Thoracic aorta (tissue), 2 donors: ENCODE measurements at regions not wholly inside any gene's neighbourhood (a gene's known extent, or its start where the extent isn't known, plus 50 kb on each side); places are given as distances from the start of the nearest gene placed in this dataset.

Experiments used
- ATAC-seq: fragments of 150-250 bp; one replicate; pipeline ENCODE4 v1.8.0; 2017; ENCODE audit warnings: low read depth; ENCODE audit not compliant: insufficient number of reproducible peaks, low FRiP score
- DNase-seq: peaks from one replicate; pipeline ENCODE4 v3.0.0-alpha.2; 2020; ENCODE audit warnings: low spot score
- H3K27ac ChIP-seq, 2 donors: fragments of 200-600 bp; sonication (generic); 1 replicate in 1 of 2; 2 replicates in 1 of 2; pipeline ENCODE4 v1.5.1; 2016; ENCODE audit warnings: mild to moderate bottlenecking in 2 of 2, moderate library complexity in 2 of 2
- H3K27me3 ChIP-seq: fragments of 200-600 bp; sonication (generic); replicated peaks from 2 replicates; pipeline ENCODE4 v1.6.0; 2016; ENCODE audit warnings: mild to moderate bottlenecking; ENCODE audit not compliant: insufficient read depth
- H3K36me3 ChIP-seq: fragments of 200-600 bp; sonication (generic); one replicate; pipeline ENCODE4 v1.5.1; 2016
- H3K4me1 ChIP-seq, 2 donors: fragments of 200-600 bp; sonication (generic); 1 replicate in 1 of 2; 2 replicates in 1 of 2; pipeline versions ENCODE4 v1.5.1 to v1.6.0; 2016; ENCODE audit warnings: low read depth in 2 of 2, mild to moderate bottlenecking in 1 of 2; ENCODE audit not compliant: control insufficient read depth in 1 of 2
- H3K4me3 ChIP-seq: fragments of 200-600 bp; sonication (generic); 2 replicates; pipeline ENCODE4 v1.5.1; 2016; ENCODE audit warnings: mild to moderate bottlenecking
- H3K9me3 ChIP-seq: fragments of 200-600 bp; sonication (generic); 2 replicates; pipeline ENCODE4 v1.5.1; 2016
- TF ChIP-seq, protein P1 (sequence below): fragments of 200-600 bp; sonication (generic); IDR thresholded peaks from one replicate; pipeline ENCODE4 v1.5.1; 2019; ENCODE audit warnings: antibody characterized with exemption

DNA sequence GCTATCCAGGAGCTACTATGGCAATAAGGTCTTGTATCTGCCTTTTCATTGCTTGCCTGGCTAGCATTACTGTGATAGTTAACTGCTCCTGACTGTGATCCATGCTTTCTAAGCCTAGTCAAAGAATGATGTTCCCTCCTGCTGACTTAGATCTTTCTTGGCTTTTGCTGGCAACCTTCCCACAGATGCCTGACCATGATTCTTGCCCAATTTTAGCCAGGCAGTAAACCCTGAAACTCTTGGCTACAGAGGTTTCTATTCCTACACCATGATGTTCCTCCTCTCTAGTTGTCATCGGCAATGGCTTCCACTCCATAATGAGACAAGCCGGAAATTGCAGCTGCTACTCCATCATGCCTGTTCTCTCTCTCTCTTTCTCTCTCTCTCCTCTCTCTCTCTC lies 238.1 kb downstream of the HAO1 start:
- H3K36me3 ChIP-seq, result no peaks in the 10 kb centered on the region
- H3K27me3 ChIP-seq, result no peaks in the 10 kb centered on the region

DNA sequence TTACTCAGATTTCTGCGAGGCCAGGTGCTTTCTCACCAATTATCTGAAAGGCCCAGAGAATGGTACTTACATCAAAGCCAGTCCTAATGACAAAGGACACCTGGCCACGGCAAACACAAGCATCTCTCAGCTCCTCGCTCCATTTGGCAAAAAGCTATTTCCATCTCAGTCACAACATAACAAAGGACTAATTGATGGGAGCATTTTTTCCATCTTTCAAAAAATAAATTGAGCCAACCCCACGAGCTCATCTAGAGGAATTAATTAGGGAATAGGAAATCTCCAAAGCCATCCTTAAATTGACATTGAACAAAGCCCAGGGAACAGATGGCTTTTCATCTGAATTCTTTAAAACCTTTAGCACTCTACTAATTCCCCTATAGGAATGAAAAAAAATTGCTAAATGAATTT lies 236.7 kb downstream of the HAO1 start:
- TF ChIP-seq, protein P1, sequence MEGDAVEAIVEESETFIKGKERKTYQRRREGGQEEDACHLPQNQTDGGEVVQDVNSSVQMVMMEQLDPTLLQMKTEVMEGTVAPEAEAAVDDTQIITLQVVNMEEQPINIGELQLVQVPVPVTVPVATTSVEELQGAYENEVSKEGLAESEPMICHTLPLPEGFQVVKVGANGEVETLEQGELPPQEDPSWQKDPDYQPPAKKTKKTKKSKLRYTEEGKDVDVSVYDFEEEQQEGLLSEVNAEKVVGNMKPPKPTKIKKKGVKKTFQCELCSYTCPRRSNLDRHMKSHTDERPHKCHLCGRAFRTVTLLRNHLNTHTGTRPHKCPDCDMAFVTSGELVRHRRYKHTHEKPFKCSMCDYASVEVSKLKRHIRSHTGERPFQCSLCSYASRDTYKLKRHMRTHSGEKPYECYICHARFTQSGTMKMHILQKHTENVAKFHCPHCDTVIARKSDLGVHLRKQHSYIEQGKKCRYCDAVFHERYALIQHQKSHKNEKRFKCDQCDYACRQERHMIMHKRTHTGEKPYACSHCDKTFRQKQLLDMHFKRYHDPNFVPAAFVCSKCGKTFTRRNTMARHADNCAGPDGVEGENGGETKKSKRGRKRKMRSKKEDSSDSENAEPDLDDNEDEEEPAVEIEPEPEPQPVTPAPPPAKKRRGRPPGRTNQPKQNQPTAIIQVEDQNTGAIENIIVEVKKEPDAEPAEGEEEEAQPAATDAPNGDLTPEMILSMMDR, result no peak
- no peaks in the 10 kb centered on the region for H3K27me3 ChIP-seq
- DNase-seq (no peak), ATAC-seq (no peak)
- no peaks in the 10 kb centered on the region for H3K4me1 ChIP-seq
- H3K36me3 ChIP-seq, result no peaks in the 10 kb centered on the region
- no peak overlapping the region for H3K27ac ChIP-seq
- no peak overlapping the region for H3K4me3 ChIP-seq
- no peaks in the 10 kb centered on the region for H3K9me3 ChIP-seq

More for the DNA sequence above, 238.1 kb downstream of the HAO1 start:
- Histone ChIP-seq H3K9me3 (no peaks in the 10 kb centered on the region), H3K4me1 (no peaks in the 10 kb centered on the region), H3K4me3 (no peak overlapping the region), H3K27ac (no peak overlapping the region)
- TF ChIP-seq, protein P1, result no peak
- no peak for ATAC-seq
- no peak for DNase-seq

DNA sequence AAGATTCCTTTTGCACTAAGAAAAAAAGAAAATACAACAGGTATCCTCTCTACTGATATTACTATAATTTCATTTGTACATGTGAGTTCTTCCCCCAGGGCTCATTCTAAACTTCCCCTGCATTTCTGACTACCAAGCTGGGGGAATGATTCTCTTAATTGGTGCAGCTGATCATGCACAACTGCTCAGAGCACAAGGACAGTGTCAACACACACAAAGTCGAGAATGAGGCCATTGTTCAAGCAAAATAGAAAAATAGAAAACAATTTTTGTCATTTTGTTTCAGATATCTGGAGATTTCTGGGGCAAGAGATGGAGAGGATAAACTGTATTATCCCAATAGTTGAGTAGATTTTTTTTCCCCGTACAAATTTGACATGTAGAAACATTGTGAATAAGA lies 236.3 kb downstream of the HAO1 start:
- Histone ChIP-seq H3K27ac (no peak overlapping the region), H3K27me3 (no peaks in the 10 kb centered on the region), H3K4me3 (no peak overlapping the region), H3K4me1 (no peaks in the 10 kb centered on the region), H3K9me3 (no peaks in the 10 kb centered on the region), H3K36me3 (no peaks in the 10 kb centered on the region)
- DNase-seq (no peak), ATAC-seq (no peak)
- TF ChIP-seq, protein P1, result no peak

DNA sequence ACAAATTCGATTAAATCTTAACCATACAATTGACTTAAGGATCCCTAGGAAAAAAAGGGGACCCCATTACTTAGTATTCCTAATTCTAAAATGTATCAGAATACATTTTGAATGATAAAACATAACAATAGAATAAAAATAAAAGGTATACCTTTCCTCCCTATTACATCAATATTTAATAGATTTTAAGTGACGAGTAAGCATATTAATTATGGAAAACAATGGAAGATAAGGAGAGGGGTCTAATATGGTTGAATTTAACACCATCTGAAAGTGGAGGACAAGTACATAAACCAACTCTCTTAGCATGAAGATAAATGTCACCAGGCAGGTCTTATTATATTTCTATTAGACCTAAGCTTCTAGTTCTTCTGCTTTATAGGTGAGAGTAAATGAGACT lies 232.1 kb downstream of the HAO1 start:
- Histone ChIP-seq H3K4me1 (no peaks in the 10 kb centered on the region), H3K27me3 (no peaks in the 10 kb centered on the region), H3K9me3 (no peaks in the 10 kb centered on the region), H3K27ac (no peak overlapping the region), H3K4me3 (no peak overlapping the region), H3K36me3 (no peaks in the 10 kb centered on the region)
- ATAC-seq (no peak), DNase-seq (no peak)
- TF ChIP-seq, protein P1, result no peak

DNA sequence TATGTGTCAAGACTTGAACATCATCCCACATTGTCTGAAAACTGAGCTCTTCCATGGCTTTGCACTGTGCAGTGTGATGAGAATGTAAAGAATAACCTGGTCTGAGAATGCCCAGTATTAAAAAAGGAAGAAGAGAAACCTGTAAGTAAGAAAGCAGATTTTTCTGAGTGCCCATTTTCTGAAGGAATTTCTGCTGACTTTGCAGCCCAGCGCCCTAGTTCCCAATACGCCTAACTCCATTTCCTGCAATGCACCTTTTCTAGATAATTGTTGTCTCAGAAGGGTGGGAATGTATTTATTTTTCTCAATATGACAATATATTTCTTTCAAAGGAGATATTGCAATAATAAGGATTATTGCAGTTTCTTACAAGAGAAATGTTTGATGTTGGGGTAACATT lies 231.5 kb downstream of the HAO1 start:
- H3K27me3 ChIP-seq, result no peaks in the 10 kb centered on the region
- no peak overlapping the region for H3K4me3 ChIP-seq
- H3K9me3 ChIP-seq, result no peaks in the 10 kb centered on the region
- TF ChIP-seq, protein P1, result no peak
- no peak overlapping the region for H3K27ac ChIP-seq
- DNase-seq (no peak), ATAC-seq (no peak)
- no peaks in the 10 kb centered on the region for H3K36me3 ChIP-seq
- H3K4me1 ChIP-seq, result no peaks in the 10 kb centered on the region
